LNCAP (cell line): ENCODE measurements at regions not wholly inside any gene's neighbourhood (a gene's known extent, or its start where the extent isn't known, plus 50 kb on each side); places are given as distances from the start of the nearest gene placed in this dataset.
A peak's percentile ranks its signal among the peaks of the same experiment; 100 is the strongest.

Experiments used
- TF ChIP-seq, protein P1 (sequence below): fragments of 450-650 bp; IDR thresholded peaks from 2 replicates; pipeline ENCODE4 v1.5.1; 2017; ENCODE audit warnings: mild to moderate bottlenecking

GRCh38 chr18:67599277-67599676, 82.8 kb upstream of the DSEL start:
- TF ChIP-seq, protein P1, sequence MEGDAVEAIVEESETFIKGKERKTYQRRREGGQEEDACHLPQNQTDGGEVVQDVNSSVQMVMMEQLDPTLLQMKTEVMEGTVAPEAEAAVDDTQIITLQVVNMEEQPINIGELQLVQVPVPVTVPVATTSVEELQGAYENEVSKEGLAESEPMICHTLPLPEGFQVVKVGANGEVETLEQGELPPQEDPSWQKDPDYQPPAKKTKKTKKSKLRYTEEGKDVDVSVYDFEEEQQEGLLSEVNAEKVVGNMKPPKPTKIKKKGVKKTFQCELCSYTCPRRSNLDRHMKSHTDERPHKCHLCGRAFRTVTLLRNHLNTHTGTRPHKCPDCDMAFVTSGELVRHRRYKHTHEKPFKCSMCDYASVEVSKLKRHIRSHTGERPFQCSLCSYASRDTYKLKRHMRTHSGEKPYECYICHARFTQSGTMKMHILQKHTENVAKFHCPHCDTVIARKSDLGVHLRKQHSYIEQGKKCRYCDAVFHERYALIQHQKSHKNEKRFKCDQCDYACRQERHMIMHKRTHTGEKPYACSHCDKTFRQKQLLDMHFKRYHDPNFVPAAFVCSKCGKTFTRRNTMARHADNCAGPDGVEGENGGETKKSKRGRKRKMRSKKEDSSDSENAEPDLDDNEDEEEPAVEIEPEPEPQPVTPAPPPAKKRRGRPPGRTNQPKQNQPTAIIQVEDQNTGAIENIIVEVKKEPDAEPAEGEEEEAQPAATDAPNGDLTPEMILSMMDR, result no peak

GRCh38 chr18:67597759-67598158, 81.2 kb upstream of the DSEL start:
- TF ChIP-seq, protein P1, result no peak

DNA sequence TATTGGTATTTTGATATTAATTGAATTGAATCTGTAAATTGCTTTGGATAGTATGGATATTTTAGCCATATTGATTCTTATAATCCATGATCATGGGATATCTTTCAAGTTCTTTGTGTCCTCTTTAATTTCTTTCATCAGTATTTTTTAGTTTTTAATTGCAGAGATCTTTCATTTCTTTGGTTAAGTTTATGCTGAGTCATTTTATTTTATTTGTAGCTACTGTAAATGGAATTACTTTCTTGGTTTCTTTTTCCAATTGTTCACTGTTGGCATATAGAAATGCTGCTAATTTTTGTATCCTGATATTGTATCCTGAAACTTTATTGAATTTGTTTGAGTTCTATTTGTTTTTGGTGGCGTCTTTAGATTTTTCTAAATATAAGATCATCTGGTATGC, 79.5 kb upstream of the DSEL start:
- TF ChIP-seq, protein P1, result no peak

GRCh38 chr18:67590571-67591141, 74.1 kb upstream of the DSEL start:
- TF ChIP-seq, protein P1, result peak; percentile 25; the same call in 1 of the 2 replicates

- TF ChIP-seq, protein P1, result no peak
Measured at GRCh38 chr18:67589325-67589724, 72.8 kb upstream of the DSEL start.

DNA sequence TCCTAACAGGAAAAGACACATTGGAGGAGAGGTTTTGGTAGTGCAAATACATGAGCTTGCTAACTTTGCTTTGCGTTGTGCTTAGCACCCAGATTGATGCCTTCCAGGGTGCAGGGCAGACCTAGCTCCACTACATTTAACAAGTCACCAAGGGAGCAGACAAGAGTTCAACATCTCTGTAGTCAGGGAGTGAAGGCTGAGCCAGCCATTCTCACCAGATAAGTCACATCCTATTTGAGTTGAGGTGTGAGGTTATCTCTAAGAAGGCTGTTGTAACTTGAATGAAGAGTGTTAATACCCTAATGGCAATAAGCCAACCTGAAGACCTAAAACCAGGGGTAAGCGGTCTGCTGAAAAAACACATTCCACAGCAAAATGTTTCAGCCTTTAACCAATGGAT, 69.6 kb upstream of the DSEL start:
- TF ChIP-seq, protein P1, result no peak

- TF ChIP-seq, protein P1, result no peak
Measured at GRCh38 chr18:67583621-67584020, 67.1 kb upstream of the DSEL start.

- TF ChIP-seq, protein P1, result no peak
Measured at GRCh38 chr18:67582488-67582887, 66.0 kb upstream of the DSEL start.
